Fibroblast of the aortic adventitia (primary cell): ENCODE measurements at regions not wholly inside any gene's neighbourhood (a gene's known extent, or its start where the extent isn't known, plus 50 kb on each side); places are given as distances from the start of the nearest gene placed in this dataset.
A peak's percentile ranks its signal among the peaks of the same experiment; 100 is the strongest.

ENCODE experiments used
- DNase-seq: peaks from one replicate; pipeline ENCODE4 v3.0.0-alpha.2; 2010; ENCODE audit warnings: low read depth
- H3K4me3 ChIP-seq: 2 replicates; pipeline ENCODE4 v1.5.1; 2011; ENCODE audit warnings: low read depth, mild to moderate bottlenecking, control low read depth, low read length, moderate library complexity
- TF ChIP-seq, protein P1 (sequence below): IDR thresholded peaks from 2 replicates; pipeline ENCODE4 v1.5.1; 2011; ENCODE audit warnings: mild to moderate bottlenecking, low read length, control low read depth, inconsistent platforms; ENCODE audit not compliant: insufficient read depth

DNA sequence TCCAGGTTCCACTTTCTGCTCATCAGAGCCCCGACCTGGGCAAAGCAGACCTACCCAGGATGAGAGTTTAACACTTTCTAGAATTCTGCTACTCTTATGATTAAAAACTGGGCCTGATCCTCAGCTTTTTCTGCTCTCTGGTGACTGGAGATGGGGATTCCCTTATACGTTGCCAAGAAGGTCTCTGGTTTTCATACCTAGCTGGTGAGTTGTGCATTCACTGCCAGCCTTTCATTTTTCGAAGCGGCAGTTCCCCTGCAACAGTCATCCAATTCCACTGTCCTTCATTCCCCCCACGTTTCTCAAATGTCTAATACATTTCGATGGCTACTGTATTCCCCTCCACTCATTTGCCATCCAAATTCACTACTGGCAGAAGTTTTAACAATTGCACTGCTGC, 135.3 kb downstream of the ADSS2 start:
- H3K4me3 ChIP-seq: no peak overlapping the region
- TF ChIP-seq, protein P1, sequence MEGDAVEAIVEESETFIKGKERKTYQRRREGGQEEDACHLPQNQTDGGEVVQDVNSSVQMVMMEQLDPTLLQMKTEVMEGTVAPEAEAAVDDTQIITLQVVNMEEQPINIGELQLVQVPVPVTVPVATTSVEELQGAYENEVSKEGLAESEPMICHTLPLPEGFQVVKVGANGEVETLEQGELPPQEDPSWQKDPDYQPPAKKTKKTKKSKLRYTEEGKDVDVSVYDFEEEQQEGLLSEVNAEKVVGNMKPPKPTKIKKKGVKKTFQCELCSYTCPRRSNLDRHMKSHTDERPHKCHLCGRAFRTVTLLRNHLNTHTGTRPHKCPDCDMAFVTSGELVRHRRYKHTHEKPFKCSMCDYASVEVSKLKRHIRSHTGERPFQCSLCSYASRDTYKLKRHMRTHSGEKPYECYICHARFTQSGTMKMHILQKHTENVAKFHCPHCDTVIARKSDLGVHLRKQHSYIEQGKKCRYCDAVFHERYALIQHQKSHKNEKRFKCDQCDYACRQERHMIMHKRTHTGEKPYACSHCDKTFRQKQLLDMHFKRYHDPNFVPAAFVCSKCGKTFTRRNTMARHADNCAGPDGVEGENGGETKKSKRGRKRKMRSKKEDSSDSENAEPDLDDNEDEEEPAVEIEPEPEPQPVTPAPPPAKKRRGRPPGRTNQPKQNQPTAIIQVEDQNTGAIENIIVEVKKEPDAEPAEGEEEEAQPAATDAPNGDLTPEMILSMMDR: no peak
- peak; percentile 35 for DNase-seq

GRCh38 chr1:244316986-244317655, 134.6 kb downstream of the ADSS2 start:
- TF ChIP-seq, protein P1: no peak
- no peak for DNase-seq
- H3K4me3 ChIP-seq: no peak overlapping the region

DNA sequence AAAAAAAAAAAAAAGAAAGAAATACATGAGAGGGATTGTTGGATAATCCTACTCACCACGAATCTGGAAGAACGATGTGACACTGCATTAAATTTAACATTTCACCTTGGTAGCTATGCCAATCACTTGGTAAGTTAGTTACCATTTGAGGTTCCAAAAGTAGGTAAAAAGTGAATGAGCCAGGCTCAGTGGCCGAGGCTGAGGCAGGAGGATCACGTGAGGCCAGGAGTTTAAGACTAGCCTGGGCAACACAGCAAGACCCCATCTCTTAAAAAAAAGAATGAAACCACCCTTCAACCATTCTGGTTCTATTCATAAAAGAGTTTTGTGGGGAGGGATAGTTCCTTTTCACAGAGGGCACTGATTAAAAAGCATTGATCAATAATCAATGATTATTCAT, 133.6 kb downstream of the ADSS2 start:
- H3K4me3 ChIP-seq: no peak overlapping the region
- TF ChIP-seq, protein P1: no peak
- no peak for DNase-seq

- no peak overlapping the region for H3K4me3 ChIP-seq
- DNase-seq: no peak
- TF ChIP-seq, protein P1: no peak
These were observed 133.2 kb downstream of the ADSS2 start for GRCh38 chr1:244318512-244318911.

GRCh38 chr1:244319283-244320132, 132.2 kb downstream of the ADSS2 start:
- peak; percentile 88 for DNase-seq
- TF ChIP-seq, protein P1: no peak
- no peak overlapping the region for H3K4me3 ChIP-seq

GRCh38 chr1:244322181-244322580, 129.5 kb downstream of the ADSS2 start:
- no peak for DNase-seq

More at GRCh38 chr1:244322181-244322580, 129.5 kb downstream of the ADSS2 start:
- no peak overlapping the region for H3K4me3 ChIP-seq
- TF ChIP-seq, protein P1: no peak
